ENCODE measurements at regions not wholly inside any gene's neighbourhood (a gene's known extent, or its start where the extent isn't known, plus 50 kb on each side); places are given as distances from the start of the nearest gene placed in this dataset.

- TF ChIP-seq PATZ1 (CRISPR knock-in tag; IDR thresholded peaks at IDR 0.05; ENCODE audit: borderline replicate concordance) (no peak), SNAI2 (CRISPR knock-in tag; IDR thresholded peaks at IDR 0.05) (no peak), CSDC2 (CRISPR knock-in tag; IDR thresholded peaks at IDR 0.05) (no peak), ZNF8 (CRISPR knock-in tag; IDR thresholded peaks at IDR 0.05) (no peak)
These were observed 527.3 kb downstream of the MTRR start (continued) for GRCh38 chr5:8396246-8396645.

GRCh38 chr5:8396756-8397155 is 527.8 kb downstream of the MTRR start:
- TF ChIP-seq OSR1 (CRISPR knock-in tag; IDR thresholded peaks at IDR 0.05) = no peak
- TF ChIP-seq ZC3H10 (CRISPR knock-in tag; IDR thresholded peaks at IDR 0.05) = no peak
- no peak for TF ChIP-seq ZFP3 (CRISPR knock-in tag; IDR thresholded peaks at IDR 0.05)
- TF ChIP-seq RARB (CRISPR knock-in tag; IDR thresholded peaks at IDR 0.05) = no peak
- TF ChIP-seq PATZ1 (CRISPR knock-in tag; IDR thresholded peaks at IDR 0.05; ENCODE audit: borderline replicate concordance) = no peak
- no peak for TF ChIP-seq ZNF8 (CRISPR knock-in tag; IDR thresholded peaks at IDR 0.05)
- no peak for TF ChIP-seq TOX (CRISPR knock-in tag; IDR thresholded peaks at IDR 0.05; ENCODE audit: borderline replicate concordance)
- no peak for TF ChIP-seq BACH2 (CRISPR knock-in tag; IDR thresholded peaks at IDR 0.05; ENCODE audit: borderline replicate concordance)
- no peak for TF ChIP-seq ZNF565 (CRISPR knock-in tag; conservative IDR thresholded peaks at IDR 0.05; ENCODE audit: low read depth)
- no peak for TF ChIP-seq CSDC2 (CRISPR knock-in tag; IDR thresholded peaks at IDR 0.05)
- no peak for TF ChIP-seq TCF4 (CRISPR knock-in tag; IDR thresholded peaks at IDR 0.05; ENCODE audit: borderline replicate concordance)
- no peak for TF ChIP-seq POU6F1 (CRISPR knock-in tag; IDR thresholded peaks at IDR 0.05; ENCODE audit: borderline replicate concordance, low read depth)
- TF ChIP-seq ZFP30 (CRISPR knock-in tag; IDR thresholded peaks at IDR 0.05) = no peak
- TF ChIP-seq CSRNP3 (CRISPR knock-in tag; IDR thresholded peaks at IDR 0.05) = no peak
- TF ChIP-seq GLIS3 (CRISPR knock-in tag; IDR thresholded peaks at IDR 0.05) = no peak
- TF ChIP-seq ISL1 (CRISPR knock-in tag; IDR thresholded peaks at IDR 0.05) = no peak
- no peak for TF ChIP-seq CREB5 (CRISPR knock-in tag; IDR thresholded peaks at IDR 0.05; ENCODE audit: low read depth)
- no peak for TF ChIP-seq ESRRG (CRISPR knock-in tag; IDR thresholded peaks at IDR 0.05)
- TF ChIP-seq PPARA (CRISPR knock-in tag; IDR thresholded peaks at IDR 0.05; ENCODE audit: borderline replicate concordance) = no peak
- TF ChIP-seq ARNTL (CRISPR knock-in tag; IDR thresholded peaks at IDR 0.05; ENCODE audit: borderline replicate concordance, low read depth) = no peak
- ATAC-seq = no peak

- no peak for TF ChIP-seq BACH2 (CRISPR knock-in tag; IDR thresholded peaks at IDR 0.05; ENCODE audit: borderline replicate concordance)
- no peak for TF ChIP-seq ZFP30 (CRISPR knock-in tag; IDR thresholded peaks at IDR 0.05)
- no peak for TF ChIP-seq SNAI2 (CRISPR knock-in tag; IDR thresholded peaks at IDR 0.05)
- no peak for TF ChIP-seq ZNF8 (CRISPR knock-in tag; IDR thresholded peaks at IDR 0.05)
- no peak for TF ChIP-seq GLIS3 (CRISPR knock-in tag; IDR thresholded peaks at IDR 0.05)
- TF ChIP-seq ZC3H10 (CRISPR knock-in tag; IDR thresholded peaks at IDR 0.05) = no peak
- no peak for TF ChIP-seq ARNTL (CRISPR knock-in tag; IDR thresholded peaks at IDR 0.05; ENCODE audit: borderline replicate concordance, low read depth)
- ATAC-seq = no peak
These were observed 530.5 kb downstream of the MTRR start for GRCh38 chr5:8399471-8399870.

- ATAC-seq = no peak
- no peak for TF ChIP-seq ZNF565 (CRISPR knock-in tag; conservative IDR thresholded peaks at IDR 0.05; ENCODE audit: low read depth)
- no peak for TF ChIP-seq ESRRG (CRISPR knock-in tag; IDR thresholded peaks at IDR 0.05)
- TF ChIP-seq ZNF70 (CRISPR knock-in tag; IDR thresholded peaks at IDR 0.05) = no peak
- TF ChIP-seq CSDC2 (CRISPR knock-in tag; IDR thresholded peaks at IDR 0.05) = no peak
- TF ChIP-seq RARB (CRISPR knock-in tag; IDR thresholded peaks at IDR 0.05) = no peak
- TF ChIP-seq GLIS3 (CRISPR knock-in tag; IDR thresholded peaks at IDR 0.05) = no peak
- TF ChIP-seq PATZ1 (CRISPR knock-in tag; IDR thresholded peaks at IDR 0.05; ENCODE audit: borderline replicate concordance) = no peak
- TF ChIP-seq SNAI2 (CRISPR knock-in tag; IDR thresholded peaks at IDR 0.05) = no peak
- no peak for TF ChIP-seq PPARA (CRISPR knock-in tag; IDR thresholded peaks at IDR 0.05; ENCODE audit: borderline replicate concordance)
- no peak for TF ChIP-seq TOX (CRISPR knock-in tag; IDR thresholded peaks at IDR 0.05; ENCODE audit: borderline replicate concordance)
- no peak for TF ChIP-seq CREB5 (CRISPR knock-in tag; IDR thresholded peaks at IDR 0.05; ENCODE audit: low read depth)
- TF ChIP-seq ZFP3 (CRISPR knock-in tag; IDR thresholded peaks at IDR 0.05) = no peak
- no peak for TF ChIP-seq TCF4 (CRISPR knock-in tag; IDR thresholded peaks at IDR 0.05; ENCODE audit: borderline replicate concordance)
These were observed 539.3 kb downstream of the MTRR start for GRCh38 chr5:8408258-8408657.

Measured in SK-N-SH treated with all-trans-retinoic acid at 6 μM for 48 hours (cell line).